GM20000 (cell line): ENCODE measurements at regions not wholly inside any gene's neighbourhood (a gene's known extent, or its start where the extent isn't known, plus 50 kb on each side); places are given as distances from the start of the nearest gene placed in this dataset.

Experiments used
- DNase-seq: peaks from one replicate; pipeline ENCODE4 v3.0.0; 2012; ENCODE audit warnings: low spot score
- TF ChIP-seq, protein P1 (sequence below): IDR thresholded peaks from 2 replicates; pipeline ENCODE4 v1.5.1; 2012; ENCODE audit warnings: mild to moderate bottlenecking, control low read depth; ENCODE audit errors: extremely low read depth, missing control alignments

- TF ChIP-seq, protein P1, sequence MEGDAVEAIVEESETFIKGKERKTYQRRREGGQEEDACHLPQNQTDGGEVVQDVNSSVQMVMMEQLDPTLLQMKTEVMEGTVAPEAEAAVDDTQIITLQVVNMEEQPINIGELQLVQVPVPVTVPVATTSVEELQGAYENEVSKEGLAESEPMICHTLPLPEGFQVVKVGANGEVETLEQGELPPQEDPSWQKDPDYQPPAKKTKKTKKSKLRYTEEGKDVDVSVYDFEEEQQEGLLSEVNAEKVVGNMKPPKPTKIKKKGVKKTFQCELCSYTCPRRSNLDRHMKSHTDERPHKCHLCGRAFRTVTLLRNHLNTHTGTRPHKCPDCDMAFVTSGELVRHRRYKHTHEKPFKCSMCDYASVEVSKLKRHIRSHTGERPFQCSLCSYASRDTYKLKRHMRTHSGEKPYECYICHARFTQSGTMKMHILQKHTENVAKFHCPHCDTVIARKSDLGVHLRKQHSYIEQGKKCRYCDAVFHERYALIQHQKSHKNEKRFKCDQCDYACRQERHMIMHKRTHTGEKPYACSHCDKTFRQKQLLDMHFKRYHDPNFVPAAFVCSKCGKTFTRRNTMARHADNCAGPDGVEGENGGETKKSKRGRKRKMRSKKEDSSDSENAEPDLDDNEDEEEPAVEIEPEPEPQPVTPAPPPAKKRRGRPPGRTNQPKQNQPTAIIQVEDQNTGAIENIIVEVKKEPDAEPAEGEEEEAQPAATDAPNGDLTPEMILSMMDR = no peak
- DNase-seq = no peak
Observed at GRCh38 chr2:145159676-145160075, 639.8 kb upstream of the ZEB2 start.

GRCh38 chr2:145157741-145158591 lies 638.0 kb upstream of the ZEB2 start:
- no peak for DNase-seq
- TF ChIP-seq, protein P1 = no peak

DNA sequence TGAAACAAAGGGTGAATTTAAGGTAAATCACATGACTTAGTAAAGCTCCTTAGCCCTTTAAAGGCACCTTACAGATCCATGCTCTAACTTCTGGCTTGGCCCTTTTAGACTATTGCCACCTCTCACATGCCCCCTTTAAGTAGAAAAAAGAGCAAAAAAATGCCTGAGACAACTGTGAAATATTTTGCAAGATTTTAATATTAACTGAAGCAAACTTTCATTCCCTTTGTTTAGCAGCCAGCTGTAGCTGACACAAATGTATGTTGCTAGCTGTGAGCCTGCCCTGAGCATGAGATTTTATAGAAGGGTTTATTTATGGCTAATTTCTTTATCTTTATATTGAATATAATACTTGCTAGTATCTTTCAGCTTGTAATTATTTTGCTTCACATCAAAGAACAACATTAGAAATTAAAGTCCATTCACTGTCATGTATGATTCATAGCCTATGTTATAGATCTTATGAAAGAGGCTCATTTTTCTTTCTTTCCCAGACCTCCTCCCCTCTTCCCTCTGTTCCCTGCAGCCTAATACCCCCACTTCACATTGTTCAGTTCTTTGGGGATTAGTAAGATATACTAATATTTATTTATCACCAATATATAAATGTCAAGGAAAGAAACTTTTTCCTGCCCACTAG lies 637.2 kb upstream of the ZEB2 start:
- no peak for DNase-seq
- TF ChIP-seq, protein P1 = no peak

GRCh38 chr2:145156199-145156598 lies 636.3 kb upstream of the ZEB2 start:
- TF ChIP-seq, protein P1 = no peak
- DNase-seq = no peak

DNA sequence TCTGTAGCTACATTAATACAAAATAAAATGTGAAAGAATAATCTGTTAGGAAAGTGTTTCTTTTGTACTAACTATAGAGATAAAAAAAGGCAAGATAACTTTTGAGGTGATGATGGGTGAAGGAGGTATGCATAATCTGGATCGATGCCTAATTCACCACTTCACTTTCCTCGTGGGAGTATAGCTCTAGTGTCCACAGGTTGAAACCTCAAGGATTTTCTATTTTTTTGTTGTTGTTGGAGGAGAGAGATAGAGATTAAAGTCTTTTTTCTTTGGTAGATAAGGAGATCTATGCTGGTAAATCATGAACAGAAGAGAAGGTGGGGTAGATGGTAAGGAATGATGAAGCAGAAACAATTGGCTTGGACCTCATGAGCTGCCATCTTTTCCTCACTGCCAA lies 635.3 kb upstream of the ZEB2 start:
- no peak for DNase-seq
- TF ChIP-seq, protein P1 = no peak

DNA sequence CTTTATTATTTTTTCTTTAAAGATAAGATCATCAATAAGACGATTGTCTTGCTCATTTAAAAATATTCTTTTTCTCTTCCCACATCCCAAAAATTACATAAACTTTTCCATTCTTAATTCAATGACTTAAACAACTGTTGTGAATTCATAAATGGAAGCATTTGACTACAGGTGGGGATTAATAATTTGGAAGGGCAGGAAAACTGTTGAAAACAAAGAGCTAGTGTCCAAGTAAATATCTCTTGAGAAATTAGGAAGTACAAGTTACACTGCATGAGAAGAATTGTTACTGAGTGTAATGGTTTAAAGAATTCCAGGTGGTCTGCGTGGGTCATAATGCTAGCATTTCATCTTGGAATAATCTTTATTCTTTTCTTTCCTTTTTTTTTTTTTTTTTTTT lies 634.8 kb upstream of the ZEB2 start:
- no peak for DNase-seq
- TF ChIP-seq, protein P1 = no peak

DNA sequence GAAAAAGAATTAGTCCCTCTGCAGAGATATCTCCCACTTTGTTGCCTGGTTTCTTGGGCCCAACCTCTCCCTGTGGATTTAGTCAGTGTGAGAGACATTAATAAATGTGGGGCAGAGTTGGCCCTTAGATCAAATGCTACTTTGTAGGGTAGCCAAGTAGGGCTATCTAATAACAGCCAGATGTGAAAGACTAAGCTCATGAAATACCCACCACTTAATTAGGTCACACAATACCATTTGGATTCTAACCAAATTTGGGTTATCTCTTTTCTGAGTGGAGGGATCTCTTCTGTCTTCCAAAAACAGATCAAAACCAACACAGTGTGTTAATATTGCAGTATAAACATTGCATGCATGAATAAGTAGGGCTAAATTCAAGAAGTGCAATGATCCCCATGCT lies 626.8 kb upstream of the ZEB2 start:
- TF ChIP-seq, protein P1 = no peak
- no peak for DNase-seq
